ENCODE measurements at regions not wholly inside any gene's neighbourhood (a gene's known extent, or its start where the extent isn't known, plus 50 kb on each side); places are given as distances from the start of the nearest gene placed in this dataset.

GRCh38 chr10:4596951-4597350, 229.1 kb upstream of the AKR1E2 start:
- Mint-ChIP-seq H3K4me1 (ENCODE audit: insufficient read depth, unreplicated experiment) (no peaks in the 10 kb centered on the region), H3K9me3 (ENCODE audit: unreplicated experiment) (no peaks in the 10 kb centered on the region), H3K36me3 (ENCODE audit: insufficient read depth, unreplicated experiment) (no peaks in the 10 kb centered on the region), H3K27me3 (ENCODE audit: insufficient read depth, unreplicated experiment) (no peaks in the 10 kb centered on the region), H3K27ac (ENCODE audit: low read depth, unreplicated experiment) (no peak overlapping the region), H3K4me3 (ENCODE audit: unreplicated experiment) (no peak overlapping the region)
- CTCF ChIA-PET: no interaction called here
- no peak for TF ChIP-seq CTCF (IDR thresholded peaks at IDR 0.05; ENCODE audit: unreplicated experiment)
- no TSS peak for BruUV-seq (replicated peaks)
- DNase-seq (ENCODE audit: unreplicated experiment): no peak
- intact Hi-C loops (cut with micrococcal nuclease): no loop called here
- POLR2A ChIA-PET: interaction anchor here (0.6 kb wide), 1 partner anchor 53 kb away, joined by 3 read pairs; no protein-coding TSS in a partner anchor

DNA sequence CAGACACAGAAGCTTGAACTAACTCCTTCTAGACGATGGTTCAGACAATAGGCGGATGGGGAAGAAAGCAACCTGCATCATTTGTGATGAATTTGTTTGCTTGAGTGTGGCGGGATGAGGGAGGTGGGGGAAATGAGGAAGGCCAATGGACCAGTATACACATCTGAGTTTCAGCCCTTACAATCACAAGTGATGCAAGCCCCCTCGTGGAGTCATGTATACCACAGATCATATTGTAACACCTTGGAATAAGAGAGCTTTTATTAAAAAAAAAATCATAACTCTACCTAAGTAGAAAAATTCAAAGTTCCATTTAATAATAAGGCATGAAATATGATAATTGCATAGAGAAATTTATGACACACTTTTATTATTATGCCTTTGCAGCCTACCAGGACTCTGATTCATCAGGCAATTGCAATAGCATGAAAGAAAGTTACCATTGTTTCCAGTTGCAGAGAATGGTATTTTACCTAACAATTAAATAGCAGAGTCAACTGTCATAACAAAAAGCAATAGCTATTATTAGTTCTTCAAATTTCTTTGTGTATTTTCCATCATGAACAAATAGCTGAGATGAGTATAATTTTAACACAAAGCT, 230.2 kb upstream of the AKR1E2 start:
- Mint-ChIP-seq H3K4me1 (ENCODE audit: insufficient read depth, unreplicated experiment) (no peaks in the 10 kb centered on the region), H3K9me3 (ENCODE audit: unreplicated experiment) (no peaks in the 10 kb centered on the region), H3K4me3 (ENCODE audit: unreplicated experiment) (no peak overlapping the region), H3K36me3 (ENCODE audit: insufficient read depth, unreplicated experiment) (no peaks in the 10 kb centered on the region), H3K27ac (ENCODE audit: low read depth, unreplicated experiment) (no peak overlapping the region), H3K27me3 (ENCODE audit: insufficient read depth, unreplicated experiment) (no peaks in the 10 kb centered on the region)
- DNase-seq (ENCODE audit: unreplicated experiment): no peak
- no peak for TF ChIP-seq CTCF (IDR thresholded peaks at IDR 0.05; ENCODE audit: unreplicated experiment)
- BruUV-seq (replicated peaks): no TSS peak
- intact Hi-C loops (cut with micrococcal nuclease): no loop called here
- CTCF ChIA-PET: interaction anchor here (1.4 kb wide), 1 partner anchor 61 kb away, joined by 4 read pairs; no protein-coding TSS in a partner anchor
- POLR2A ChIA-PET: interaction anchor here (0.6 to 1.3 kb wide), 3 partner anchors 8 to 77 kb away, joined by 3 to 4 read pairs (median 3); no protein-coding TSS in a partner anchor

GRCh38 chr10:4590807-4591206, 235.2 kb upstream of the AKR1E2 start:
- CTCF ChIA-PET: no interaction called here
- Mint-ChIP-seq H3K36me3 (ENCODE audit: insufficient read depth, unreplicated experiment) (no peaks in the 10 kb centered on the region), H3K27me3 (ENCODE audit: insufficient read depth, unreplicated experiment) (no peaks in the 10 kb centered on the region), H3K9me3 (ENCODE audit: unreplicated experiment) (no peaks in the 10 kb centered on the region), H3K4me3 (ENCODE audit: unreplicated experiment) (no peak overlapping the region), H3K4me1 (ENCODE audit: insufficient read depth, unreplicated experiment) (no peaks in the 10 kb centered on the region), H3K27ac (ENCODE audit: low read depth, unreplicated experiment) (no peak overlapping the region)
- TF ChIP-seq CTCF (IDR thresholded peaks at IDR 0.05; ENCODE audit: unreplicated experiment): no peak
- intact Hi-C loops (cut with micrococcal nuclease): no loop called here
- no TSS peak for BruUV-seq (replicated peaks)
- POLR2A ChIA-PET: no interaction called here
- DNase-seq (ENCODE audit: unreplicated experiment): no peak

GRCh38 chr10:4588824-4589223, 237.2 kb upstream of the AKR1E2 start:
- no TSS peak for BruUV-seq (replicated peaks)
- no peak overlapping the region for H3K4me3 Mint-ChIP-seq (ENCODE audit: unreplicated experiment)
- TF ChIP-seq CTCF (IDR thresholded peaks at IDR 0.05; ENCODE audit: unreplicated experiment): no peak

More at GRCh38 chr10:4588824-4589223, 237.2 kb upstream of the AKR1E2 start:
- CTCF ChIA-PET: no interaction called here
- Mint-ChIP-seq H3K27ac (ENCODE audit: low read depth, unreplicated experiment) (no peak overlapping the region), H3K36me3 (ENCODE audit: insufficient read depth, unreplicated experiment) (no peaks in the 10 kb centered on the region), H3K9me3 (ENCODE audit: unreplicated experiment) (no peaks in the 10 kb centered on the region), H3K27me3 (ENCODE audit: insufficient read depth, unreplicated experiment) (no peaks in the 10 kb centered on the region), H3K4me1 (ENCODE audit: insufficient read depth, unreplicated experiment) (no peaks in the 10 kb centered on the region)
- POLR2A ChIA-PET: interaction anchor here (1.3 kb wide), 2 partner anchors 17 to 22 kb away, joined by 3 read pairs; no protein-coding TSS in a partner anchor
- no peak for DNase-seq (ENCODE audit: unreplicated experiment)
- intact Hi-C loops (cut with micrococcal nuclease): no loop called here
